ENCODE measurements at regions not wholly inside any gene's neighbourhood (a gene's known extent, or its start where the extent isn't known, plus 50 kb on each side); places are given as distances from the start of the nearest gene placed in this dataset.

DNA sequence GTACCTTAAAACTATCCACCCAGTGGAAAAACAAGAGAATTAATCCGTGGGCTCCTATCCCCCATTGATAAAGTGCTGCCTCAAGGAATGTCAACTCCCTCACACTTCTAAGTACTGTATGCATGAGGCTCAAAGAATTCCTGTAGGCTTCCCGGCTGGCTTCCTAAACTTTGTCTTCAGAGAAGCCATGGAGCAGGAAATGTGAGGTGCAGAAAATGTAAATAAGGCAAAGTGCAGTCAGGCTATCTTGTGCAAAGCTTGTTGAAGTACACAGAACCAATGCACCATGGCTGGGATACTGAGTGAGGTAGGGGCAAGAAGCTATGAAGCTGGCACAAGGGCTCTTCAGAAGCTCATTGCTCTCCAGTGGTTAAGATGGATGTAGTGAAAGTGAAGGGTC, 611.0 kb downstream of the FSCB start:
- H3K4me3 ChIP-seq (ENCODE audit: insufficient read depth, low read depth, low read length): no peak overlapping the region
- DNase-seq: no peak
- H3K27me3 ChIP-seq (ENCODE audit: control insufficient read depth, insufficient read depth, low read length): no peaks in the 10 kb centered on the region
- H3K36me3 ChIP-seq (replicated peaks; ENCODE audit: control insufficient read depth, insufficient read depth, low read length): no peaks in the 10 kb centered on the region

GRCh38 chr14:43894534-43894933, 612.5 kb downstream of the FSCB start:
- Histone ChIP-seq H3K27me3 (ENCODE audit: control insufficient read depth, insufficient read depth, low read length) (no peaks in the 10 kb centered on the region), H3K4me3 (ENCODE audit: insufficient read depth, low read depth, low read length) (no peak overlapping the region), H3K36me3 (replicated peaks; ENCODE audit: control insufficient read depth, insufficient read depth, low read length) (no peaks in the 10 kb centered on the region)
- peak; percentile 10 for DNase-seq

DNA sequence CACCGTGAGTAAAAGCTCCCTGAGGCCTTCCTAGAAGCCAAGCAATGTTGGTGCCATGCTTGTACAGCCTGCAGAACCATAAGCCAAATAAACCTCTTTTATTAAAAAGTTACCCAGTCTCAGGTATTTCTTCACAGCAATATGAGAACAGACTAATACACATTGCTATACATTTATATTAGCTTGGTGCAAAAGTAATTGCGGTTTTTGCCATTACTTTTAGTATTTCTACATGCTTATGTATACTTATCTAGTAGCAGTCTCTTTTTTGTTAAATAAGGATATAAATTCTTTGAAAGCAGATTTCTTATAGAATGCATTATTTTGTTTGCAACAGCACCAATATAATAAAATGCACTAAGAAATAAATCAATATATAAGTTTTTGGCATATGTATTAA, 619.6 kb downstream of the FSCB start:
- no peak for DNase-seq
- H3K4me3 ChIP-seq (ENCODE audit: insufficient read depth, low read depth, low read length): no peak overlapping the region
- no peaks in the 10 kb centered on the region for H3K36me3 ChIP-seq (replicated peaks; ENCODE audit: control insufficient read depth, insufficient read depth, low read length)
- H3K27me3 ChIP-seq (ENCODE audit: control insufficient read depth, insufficient read depth, low read length): no peaks in the 10 kb centered on the region

- Histone ChIP-seq H3K4me3 (ENCODE audit: insufficient read depth, low read depth, low read length) (no peak overlapping the region), H3K36me3 (replicated peaks; ENCODE audit: control insufficient read depth, insufficient read depth, low read length) (no peaks in the 10 kb centered on the region), H3K27me3 (ENCODE audit: control insufficient read depth, insufficient read depth, low read length) (no peaks in the 10 kb centered on the region)
- no peak for DNase-seq
Observed at GRCh38 chr14:43877351-43877960, 629.6 kb downstream of the FSCB start.

DNA sequence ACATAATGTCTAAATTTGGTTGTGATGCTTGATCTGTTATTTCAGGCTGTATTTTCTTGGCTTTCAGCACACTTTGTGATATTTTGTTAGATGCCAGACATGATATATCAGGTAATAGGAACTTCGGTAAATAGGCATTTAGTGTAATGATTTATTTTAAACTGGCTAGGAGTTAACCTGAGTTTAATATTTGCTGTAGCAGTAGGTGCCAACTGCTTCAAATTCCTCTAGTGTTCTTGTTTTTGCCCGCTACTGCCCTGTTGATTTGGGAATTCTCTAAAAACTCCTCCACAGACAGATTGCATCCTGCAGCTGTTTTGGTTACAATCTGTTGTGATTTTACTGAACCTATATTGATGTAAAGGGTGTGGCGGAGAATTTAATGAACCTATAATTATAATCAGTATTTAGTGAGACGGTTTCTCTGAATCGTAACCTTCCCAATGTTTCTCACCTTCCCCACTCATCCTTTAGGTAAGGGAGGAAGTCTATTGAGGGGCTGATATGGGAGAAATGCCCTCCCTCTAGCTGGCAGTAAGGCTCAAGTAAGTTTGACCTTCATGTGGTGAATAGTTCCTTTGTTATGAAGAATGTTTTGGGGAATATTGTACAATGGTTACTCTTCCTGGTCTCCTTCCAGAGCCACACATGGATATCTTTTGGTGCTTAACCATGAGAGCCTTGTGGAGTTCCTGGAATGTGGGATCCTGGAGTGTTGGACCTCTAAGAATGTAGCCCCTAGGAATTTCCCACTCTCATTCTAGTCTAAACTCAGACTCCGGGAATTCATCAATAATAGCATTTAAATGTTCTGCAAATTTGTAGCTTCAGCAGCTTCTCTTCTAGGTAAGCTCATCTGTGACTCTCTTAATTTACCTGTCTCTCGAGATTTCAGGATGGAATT, 634.1 kb downstream of the FSCB start:
- Histone ChIP-seq H3K27me3 (ENCODE audit: control insufficient read depth, insufficient read depth, low read length) (no peaks in the 10 kb centered on the region), H3K36me3 (replicated peaks; ENCODE audit: control insufficient read depth, insufficient read depth, low read length) (no peaks in the 10 kb centered on the region), H3K4me3 (ENCODE audit: insufficient read depth, low read depth, low read length) (no peak overlapping the region)
- peak; percentile 2 for DNase-seq

DNA sequence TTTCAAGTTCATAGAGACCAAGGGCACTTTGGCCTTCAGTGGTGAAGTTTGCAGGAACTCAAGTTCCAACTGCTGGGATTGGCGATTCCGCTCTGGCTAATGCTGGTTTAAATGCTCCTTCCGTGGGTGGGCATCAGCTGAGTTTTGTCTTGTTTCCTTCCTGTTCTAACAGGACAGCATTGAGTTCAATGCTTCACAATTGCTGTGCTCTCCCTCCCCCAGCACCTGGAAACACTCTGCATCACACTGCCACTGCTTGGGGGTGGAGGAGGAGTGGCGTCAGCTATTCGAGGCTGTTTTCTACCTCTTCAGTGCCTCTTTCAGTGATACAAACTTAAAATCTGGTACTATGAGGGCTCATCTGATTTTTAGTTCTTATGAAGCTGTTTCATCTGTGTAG, 634.9 kb downstream of the FSCB start:
- no peak overlapping the region for H3K4me3 ChIP-seq (ENCODE audit: insufficient read depth, low read depth, low read length)
- H3K27me3 ChIP-seq (ENCODE audit: control insufficient read depth, insufficient read depth, low read length): no peaks in the 10 kb centered on the region
- DNase-seq: no peak
- no peaks in the 10 kb centered on the region for H3K36me3 ChIP-seq (replicated peaks; ENCODE audit: control insufficient read depth, insufficient read depth, low read length)

DNA sequence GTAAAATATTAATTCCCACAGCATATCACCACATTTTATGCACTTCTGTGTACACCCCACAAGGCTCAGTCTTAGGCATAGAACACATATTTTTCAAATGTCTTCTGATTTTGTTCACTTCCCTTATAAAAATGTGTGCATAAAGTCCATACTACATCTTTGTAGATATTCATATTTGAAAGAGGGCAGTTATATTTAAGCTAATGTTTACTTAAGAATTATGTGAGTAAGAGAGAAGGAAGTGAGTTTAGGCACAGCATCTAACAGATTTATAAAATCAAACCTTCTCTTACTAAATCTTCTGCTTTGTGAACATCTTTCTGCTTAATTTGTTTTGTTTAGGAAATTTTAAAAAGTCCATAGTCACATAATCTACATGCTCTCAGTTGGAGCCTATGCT, 648.1 kb downstream of the FSCB start:
- H3K4me3 ChIP-seq (ENCODE audit: insufficient read depth, low read depth, low read length): no peak overlapping the region
- DNase-seq: no peak
- H3K27me3 ChIP-seq (ENCODE audit: control insufficient read depth, insufficient read depth, low read length): no peaks in the 10 kb centered on the region
- no peaks in the 10 kb centered on the region for H3K36me3 ChIP-seq (replicated peaks; ENCODE audit: control insufficient read depth, insufficient read depth, low read length)

DNA sequence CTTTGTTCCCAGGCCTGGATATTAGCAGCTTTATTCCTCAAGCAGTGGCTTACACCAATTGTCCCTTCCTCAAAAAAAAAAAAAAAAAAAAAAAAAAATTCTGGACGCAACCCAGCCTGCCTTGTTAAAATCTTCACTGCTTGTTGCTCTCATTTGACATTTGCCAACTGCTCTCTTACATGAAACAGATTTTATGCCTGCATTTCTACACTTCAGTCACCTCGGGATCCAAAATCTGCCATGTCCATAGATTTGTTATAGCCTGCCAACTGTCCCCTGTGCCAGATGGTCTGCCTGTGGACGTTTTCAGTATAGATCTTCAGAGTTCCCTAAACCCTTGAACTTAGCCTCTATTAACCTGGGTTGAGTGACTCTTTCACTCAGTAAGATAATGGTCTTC, 651.5 kb downstream of the FSCB start:
- Histone ChIP-seq H3K27me3 (ENCODE audit: control insufficient read depth, insufficient read depth, low read length) (no peaks in the 10 kb centered on the region), H3K4me3 (ENCODE audit: insufficient read depth, low read depth, low read length) (no peak overlapping the region), H3K36me3 (replicated peaks; ENCODE audit: control insufficient read depth, insufficient read depth, low read length) (no peaks in the 10 kb centered on the region)
- DNase-seq: no peak

DNA sequence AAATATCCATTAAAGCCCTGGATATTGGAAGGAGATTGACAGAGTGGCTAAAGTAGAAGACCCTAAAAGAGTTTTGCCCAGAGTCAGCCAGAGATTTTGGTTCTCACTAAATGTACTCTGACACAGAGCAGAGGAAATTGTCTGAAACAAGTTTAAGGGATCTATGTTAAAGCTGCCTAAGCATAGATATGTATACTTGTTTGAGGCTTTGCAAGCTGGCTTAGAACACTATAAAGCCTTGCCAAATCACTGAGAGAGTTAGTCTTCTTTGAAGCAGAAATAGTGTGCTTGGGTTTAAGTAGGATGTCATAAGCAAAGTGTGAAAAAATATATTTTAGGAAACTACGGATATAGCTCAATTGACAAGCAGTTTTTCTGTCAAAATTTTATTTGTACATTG, 653.5 kb downstream of the FSCB start:
- no peak for DNase-seq
- H3K36me3 ChIP-seq (replicated peaks; ENCODE audit: control insufficient read depth, insufficient read depth, low read length): no peaks in the 10 kb centered on the region
- no peak overlapping the region for H3K4me3 ChIP-seq (ENCODE audit: insufficient read depth, low read depth, low read length)
- H3K27me3 ChIP-seq (ENCODE audit: control insufficient read depth, insufficient read depth, low read length): no peaks in the 10 kb centered on the region

- no peaks in the 10 kb centered on the region for H3K27me3 ChIP-seq (ENCODE audit: control insufficient read depth, insufficient read depth, low read length)
- no peak for DNase-seq
- H3K4me3 ChIP-seq (ENCODE audit: insufficient read depth, low read depth, low read length): no peak overlapping the region
- H3K36me3 ChIP-seq (replicated peaks; ENCODE audit: control insufficient read depth, insufficient read depth, low read length): no peaks in the 10 kb centered on the region
Observed at GRCh38 chr14:43803076-43803689, 703.9 kb downstream of the FSCB start.

- H3K4me3 ChIP-seq (ENCODE audit: insufficient read depth, low read depth, low read length): no peak overlapping the region
- no peak for DNase-seq
- no peaks in the 10 kb centered on the region for H3K27me3 ChIP-seq (ENCODE audit: control insufficient read depth, insufficient read depth, low read length)
- H3K36me3 ChIP-seq (replicated peaks; ENCODE audit: control insufficient read depth, insufficient read depth, low read length): no peaks in the 10 kb centered on the region
Observed at GRCh38 chr14:43795600-43796228, 711.4 kb downstream of the FSCB start.

GRCh38 chr14:43793579-43793978, 713.5 kb downstream of the FSCB start:
- Histone ChIP-seq H3K36me3 (replicated peaks; ENCODE audit: control insufficient read depth, insufficient read depth, low read length) (no peaks in the 10 kb centered on the region), H3K27me3 (ENCODE audit: control insufficient read depth, insufficient read depth, low read length) (no peaks in the 10 kb centered on the region), H3K4me3 (ENCODE audit: insufficient read depth, low read depth, low read length) (no peak overlapping the region)
- no peak for DNase-seq

- Histone ChIP-seq H3K36me3 (replicated peaks; ENCODE audit: control insufficient read depth, insufficient read depth, low read length) (no peaks in the 10 kb centered on the region), H3K27me3 (ENCODE audit: control insufficient read depth, insufficient read depth, low read length) (no peaks in the 10 kb centered on the region), H3K4me3 (ENCODE audit: insufficient read depth, low read depth, low read length) (no peak overlapping the region)
- no peak for DNase-seq
Observed at GRCh38 chr14:43792980-43793379, 714.1 kb downstream of the FSCB start.

DNA sequence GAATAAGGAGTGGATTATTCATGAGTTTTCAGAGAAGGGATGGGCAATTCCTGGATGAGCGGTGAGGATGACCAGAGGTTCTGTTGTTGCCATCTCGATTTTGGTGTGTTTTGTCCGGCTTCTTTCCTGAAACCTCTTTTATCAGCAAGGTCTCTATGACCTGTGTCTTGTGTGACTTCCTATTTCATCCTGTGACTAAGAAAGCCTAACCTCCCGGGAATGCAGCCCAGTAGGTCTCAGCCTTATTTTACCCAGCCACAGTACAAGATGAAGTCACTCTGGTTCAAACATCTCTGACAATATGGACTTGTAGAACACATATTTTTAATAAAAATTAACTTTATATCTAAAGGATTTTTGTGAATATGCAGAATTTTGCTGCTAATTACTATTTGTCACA, 716.4 kb downstream of the FSCB start:
- H3K27me3 ChIP-seq (ENCODE audit: control insufficient read depth, insufficient read depth, low read length): no peaks in the 10 kb centered on the region
- H3K4me3 ChIP-seq (ENCODE audit: insufficient read depth, low read depth, low read length): no peak overlapping the region
- no peaks in the 10 kb centered on the region for H3K36me3 ChIP-seq (replicated peaks; ENCODE audit: control insufficient read depth, insufficient read depth, low read length)
- no peak for DNase-seq

GRCh38 chr14:43789458-43789857, 717.6 kb downstream of the FSCB start:
- Histone ChIP-seq H3K36me3 (replicated peaks; ENCODE audit: control insufficient read depth, insufficient read depth, low read length) (no peaks in the 10 kb centered on the region), H3K27me3 (ENCODE audit: control insufficient read depth, insufficient read depth, low read length) (no peaks in the 10 kb centered on the region), H3K4me3 (ENCODE audit: insufficient read depth, low read depth, low read length) (no peak overlapping the region)
- DNase-seq: no peak

Measured in H7 (cell line).